ENCODE measurements at regions not wholly inside any gene's neighbourhood (a gene's known extent, or its start where the extent isn't known, plus 50 kb on each side); places are given as distances from the start of the nearest gene placed in this dataset.

- Histone ChIP-seq H3F3A (ENCODE audit: insufficient read depth, low read length) (no peaks in the 10 kb centered on the region), H3K9ac (ENCODE audit: low read length) (no peak overlapping the region), H3K4me2 (ENCODE audit: low read length) (no peak overlapping the region), H3K27ac (ENCODE audit: low read depth, low read length, poor library complexity, severe bottlenecking) (no peak overlapping the region), H3K27me3 (ENCODE audit: insufficient read depth, low read length) (no peaks in the 10 kb centered on the region), H3K36me3 (ENCODE audit: insufficient read depth, low read length) (no peaks in the 10 kb centered on the region), H3K9me3 (ENCODE audit: low read length) (no peaks in the 10 kb centered on the region), H3K4me1 (ENCODE audit: insufficient read depth, low read length, severe bottlenecking) (no peaks in the 10 kb centered on the region), H4K20me1 (ENCODE audit: insufficient read depth, low read length) (no peaks in the 10 kb centered on the region), H2AFZ (ENCODE audit: low read length) (no peak overlapping the region), H3K4me3 (ENCODE audit: low read depth, low read length, poor library complexity, severe bottlenecking) (no peak overlapping the region), H3K9me2 (ENCODE audit: low read depth, low read length) (no peaks in the 10 kb centered on the region), H3K79me2 (ENCODE audit: insufficient read depth, low read length) (no peaks in the 10 kb centered on the region)
- TF ChIP-seq, protein P1, sequence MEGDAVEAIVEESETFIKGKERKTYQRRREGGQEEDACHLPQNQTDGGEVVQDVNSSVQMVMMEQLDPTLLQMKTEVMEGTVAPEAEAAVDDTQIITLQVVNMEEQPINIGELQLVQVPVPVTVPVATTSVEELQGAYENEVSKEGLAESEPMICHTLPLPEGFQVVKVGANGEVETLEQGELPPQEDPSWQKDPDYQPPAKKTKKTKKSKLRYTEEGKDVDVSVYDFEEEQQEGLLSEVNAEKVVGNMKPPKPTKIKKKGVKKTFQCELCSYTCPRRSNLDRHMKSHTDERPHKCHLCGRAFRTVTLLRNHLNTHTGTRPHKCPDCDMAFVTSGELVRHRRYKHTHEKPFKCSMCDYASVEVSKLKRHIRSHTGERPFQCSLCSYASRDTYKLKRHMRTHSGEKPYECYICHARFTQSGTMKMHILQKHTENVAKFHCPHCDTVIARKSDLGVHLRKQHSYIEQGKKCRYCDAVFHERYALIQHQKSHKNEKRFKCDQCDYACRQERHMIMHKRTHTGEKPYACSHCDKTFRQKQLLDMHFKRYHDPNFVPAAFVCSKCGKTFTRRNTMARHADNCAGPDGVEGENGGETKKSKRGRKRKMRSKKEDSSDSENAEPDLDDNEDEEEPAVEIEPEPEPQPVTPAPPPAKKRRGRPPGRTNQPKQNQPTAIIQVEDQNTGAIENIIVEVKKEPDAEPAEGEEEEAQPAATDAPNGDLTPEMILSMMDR (IDR thresholded peaks at IDR 0.05; ENCODE audit: low read length) = no peak
- no peak for TF ChIP-seq EZH2 (IDR thresholded peaks at IDR 0.05; ENCODE audit: borderline replicate concordance, low read length)
Observed at GRCh38 chr4:104146048-104146447, 348.6 kb downstream of the CXXC4 start.

DNA sequence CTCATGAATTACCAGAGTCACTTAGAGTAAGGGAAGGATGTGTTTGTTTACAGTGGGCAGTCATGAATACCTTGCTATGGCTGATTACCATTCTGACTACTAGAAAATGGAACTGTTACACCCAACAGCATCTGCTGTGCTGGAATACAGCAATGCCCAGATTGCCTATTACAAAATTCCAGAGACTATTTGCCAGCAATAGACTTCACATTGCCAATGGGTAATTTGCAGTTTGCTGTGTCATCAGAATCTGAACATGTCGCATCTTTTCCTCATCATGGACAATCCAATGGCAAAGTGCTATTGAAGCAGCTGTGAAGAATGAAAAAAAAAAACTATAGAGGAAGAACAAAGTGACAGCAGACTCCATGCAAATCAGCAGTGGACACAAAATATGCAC lies 356.6 kb downstream of the CXXC4 start:
- H3K36me3 ChIP-seq (ENCODE audit: insufficient read depth, low read length) = no peaks in the 10 kb centered on the region
- no peaks in the 10 kb centered on the region for H3K4me1 ChIP-seq (ENCODE audit: insufficient read depth, low read length, severe bottlenecking)
- H4K20me1 ChIP-seq (ENCODE audit: insufficient read depth, low read length) = no peaks in the 10 kb centered on the region
- H3K9ac ChIP-seq (ENCODE audit: low read length) = no peak overlapping the region
- no peak overlapping the region for H3K4me3 ChIP-seq (ENCODE audit: low read depth, low read length, poor library complexity, severe bottlenecking)
- no peak overlapping the region for H3K4me2 ChIP-seq (ENCODE audit: low read length)
- no peaks in the 10 kb centered on the region for H3F3A ChIP-seq (ENCODE audit: insufficient read depth, low read length)
- H2AFZ ChIP-seq (ENCODE audit: low read length) = no peak overlapping the region
- TF ChIP-seq, protein P1 (IDR thresholded peaks at IDR 0.05; ENCODE audit: low read length) = no peak
- TF ChIP-seq EZH2 (IDR thresholded peaks at IDR 0.05; ENCODE audit: borderline replicate concordance, low read length) = no peak
- no peaks in the 10 kb centered on the region for H3K9me3 ChIP-seq (ENCODE audit: low read length)
- H3K9me2 ChIP-seq (ENCODE audit: low read depth, low read length) = no peaks in the 10 kb centered on the region
- H3K27ac ChIP-seq (ENCODE audit: low read depth, low read length, poor library complexity, severe bottlenecking) = no peak overlapping the region
- no peaks in the 10 kb centered on the region for H3K79me2 ChIP-seq (ENCODE audit: insufficient read depth, low read length)
- no peaks in the 10 kb centered on the region for H3K27me3 ChIP-seq (ENCODE audit: insufficient read depth, low read length)

DNA sequence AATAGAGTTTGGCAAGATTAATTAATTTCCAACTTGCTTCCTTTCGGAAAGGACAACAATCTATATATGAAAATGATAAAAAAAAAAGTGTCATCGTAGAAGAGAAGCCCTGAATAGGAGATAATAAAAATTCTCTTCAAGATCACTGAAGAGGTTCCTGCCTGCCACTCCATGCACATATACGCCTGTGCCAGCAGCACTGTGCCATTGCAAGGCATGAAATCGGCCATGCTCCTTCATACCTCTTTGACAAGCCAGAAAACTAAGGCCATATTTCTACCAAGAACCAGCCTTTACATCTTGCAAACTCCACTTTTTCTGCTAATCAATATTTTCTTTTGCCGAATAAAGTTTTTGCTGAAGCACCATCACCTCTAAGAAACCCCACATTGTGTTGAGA lies 365.5 kb downstream of the CXXC4 start:
- H3K9ac ChIP-seq (ENCODE audit: low read length) = no peak overlapping the region
- TF ChIP-seq, protein P1 (IDR thresholded peaks at IDR 0.05; ENCODE audit: low read length) = no peak
- TF ChIP-seq EZH2 (IDR thresholded peaks at IDR 0.05; ENCODE audit: borderline replicate concordance, low read length) = no peak
- H3K4me3 ChIP-seq (ENCODE audit: low read depth, low read length, poor library complexity, severe bottlenecking) = no peak overlapping the region
- no peaks in the 10 kb centered on the region for H3K79me2 ChIP-seq (ENCODE audit: insufficient read depth, low read length)
- no peaks in the 10 kb centered on the region for H3K4me1 ChIP-seq (ENCODE audit: insufficient read depth, low read length, severe bottlenecking)
- H3K9me2 ChIP-seq (ENCODE audit: low read depth, low read length) = no peaks in the 10 kb centered on the region
- H3K4me2 ChIP-seq (ENCODE audit: low read length) = no peak overlapping the region
- H3K27ac ChIP-seq (ENCODE audit: low read depth, low read length, poor library complexity, severe bottlenecking) = no peak overlapping the region
- H3K27me3 ChIP-seq (ENCODE audit: insufficient read depth, low read length) = no peaks in the 10 kb centered on the region
- no peaks in the 10 kb centered on the region for H3K36me3 ChIP-seq (ENCODE audit: insufficient read depth, low read length)
- no peaks in the 10 kb centered on the region for H3K9me3 ChIP-seq (ENCODE audit: low read length)
- no peak overlapping the region for H2AFZ ChIP-seq (ENCODE audit: low read length)
- H4K20me1 ChIP-seq (ENCODE audit: insufficient read depth, low read length) = no peaks in the 10 kb centered on the region
- H3F3A ChIP-seq (ENCODE audit: insufficient read depth, low read length) = no peaks in the 10 kb centered on the region

Data from OCI-LY1 (cell line).